CD4-positive, alpha-beta T cell treated with Interleukin-1 beta for 1 hour (primary cell): ENCODE measurements at regions not wholly inside any gene's neighbourhood (a gene's known extent, or its start where the extent isn't known, plus 50 kb on each side); places are given as distances from the start of the nearest gene placed in this dataset.

Experiments used
- DNase-seq, 2 donors: peaks; one replicate each; pipeline ENCODE4 v3.0.0-alpha.2; 2020 to 2022

- DNase-seq: no peak
These were observed 882.8 kb upstream of the SOX9 start for GRCh38 chr17:71237903-71238538.

DNA sequence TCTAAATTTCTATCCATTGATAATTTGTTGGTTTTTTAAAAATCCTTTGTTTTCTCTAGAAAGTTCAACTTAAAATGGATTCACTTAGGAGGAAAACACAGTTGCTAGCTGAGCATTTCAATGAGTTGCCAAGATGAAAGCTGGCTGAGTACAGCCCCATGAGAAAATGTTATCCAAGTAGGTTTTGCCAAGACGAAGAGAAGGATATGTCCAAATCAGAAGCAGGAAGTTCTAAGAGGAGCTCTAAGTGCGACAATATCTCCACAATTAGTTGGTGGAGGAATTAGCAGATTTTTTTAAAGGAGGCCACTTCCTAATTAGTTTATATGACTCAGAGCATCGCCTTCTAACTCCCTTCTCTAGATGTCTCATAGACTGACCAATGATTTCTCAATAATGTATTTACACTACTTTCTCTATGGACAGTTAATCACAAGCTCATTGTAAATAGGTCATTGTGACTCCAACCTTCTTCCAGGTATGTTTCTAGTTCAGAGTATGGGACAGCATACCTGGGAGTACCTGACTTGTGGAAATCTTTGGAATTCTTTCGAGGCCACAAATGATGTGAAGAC, 873.3 kb upstream of the SOX9 start:
- DNase-seq: no peak

- no peak for DNase-seq
These were observed 869.5 kb upstream of the SOX9 start for GRCh38 chr17:71251276-71251675.

- no peak for DNase-seq
These were observed 868.9 kb upstream of the SOX9 start for GRCh38 chr17:71251951-71252350.

DNA sequence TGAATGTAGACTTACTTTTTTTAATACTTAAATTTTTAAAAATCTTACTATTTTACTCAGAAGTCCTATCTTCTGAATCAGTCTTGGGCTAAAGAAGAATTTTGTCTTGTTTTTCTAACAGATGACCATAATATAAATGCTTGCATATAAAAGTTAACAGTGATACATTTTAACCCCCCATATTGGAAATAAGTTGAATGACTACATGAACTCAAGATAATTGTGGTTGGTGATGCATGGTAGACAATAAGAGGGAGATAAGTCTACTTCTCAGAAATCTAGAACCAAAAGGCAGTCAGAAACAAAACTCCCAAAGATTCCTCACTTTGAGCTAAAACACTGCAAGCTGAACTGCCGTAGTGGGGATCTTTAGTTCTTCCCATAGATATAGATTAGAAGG, 868.4 kb upstream of the SOX9 start:
- DNase-seq: no peak

DNA sequence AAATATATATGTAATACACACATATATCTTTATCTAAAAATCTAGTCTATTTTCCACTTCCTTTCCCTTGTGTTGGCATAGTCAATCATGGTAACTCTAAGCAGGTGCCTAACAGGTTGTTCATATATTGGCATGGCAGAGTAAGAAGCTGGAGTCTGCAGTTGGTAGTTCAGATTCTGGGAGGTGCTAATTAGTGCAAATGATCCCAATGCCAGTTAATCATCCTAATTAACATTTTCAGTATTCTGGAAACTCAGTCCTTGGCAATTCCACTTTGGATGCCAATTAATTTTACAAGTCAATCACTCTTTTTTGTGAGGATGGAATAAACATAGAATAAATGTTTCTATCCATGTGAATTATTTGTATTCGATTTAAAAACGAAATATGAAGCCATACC, 863.7 kb upstream of the SOX9 start:
- no peak for DNase-seq

DNA sequence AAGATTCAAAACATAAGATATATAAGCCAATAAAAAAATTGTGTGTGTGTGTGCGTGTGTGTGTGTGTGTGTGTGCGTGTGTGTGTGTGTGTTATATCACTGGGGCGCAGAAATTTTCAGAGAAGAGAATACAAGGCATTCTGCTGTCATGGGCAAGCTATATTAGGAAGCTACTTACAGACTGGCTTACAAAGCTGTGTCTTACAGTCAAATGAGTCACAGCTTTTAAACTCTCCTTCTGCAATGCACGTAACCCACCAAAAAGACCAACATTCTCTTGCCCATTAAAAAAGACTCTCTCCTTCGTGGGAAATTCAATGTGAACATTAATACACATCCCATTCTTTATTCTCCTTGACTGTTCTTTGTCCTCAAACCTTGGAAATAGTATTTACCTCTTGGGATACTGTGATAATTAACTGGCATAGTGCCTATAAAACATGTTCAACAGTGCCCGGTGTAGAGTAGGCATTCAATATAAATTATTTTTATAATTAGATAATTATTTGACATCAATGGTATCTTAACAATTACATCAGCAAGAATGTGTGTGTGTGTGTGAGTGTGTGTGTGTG, 860.4 kb upstream of the SOX9 start:
- DNase-seq: no peak

DNA sequence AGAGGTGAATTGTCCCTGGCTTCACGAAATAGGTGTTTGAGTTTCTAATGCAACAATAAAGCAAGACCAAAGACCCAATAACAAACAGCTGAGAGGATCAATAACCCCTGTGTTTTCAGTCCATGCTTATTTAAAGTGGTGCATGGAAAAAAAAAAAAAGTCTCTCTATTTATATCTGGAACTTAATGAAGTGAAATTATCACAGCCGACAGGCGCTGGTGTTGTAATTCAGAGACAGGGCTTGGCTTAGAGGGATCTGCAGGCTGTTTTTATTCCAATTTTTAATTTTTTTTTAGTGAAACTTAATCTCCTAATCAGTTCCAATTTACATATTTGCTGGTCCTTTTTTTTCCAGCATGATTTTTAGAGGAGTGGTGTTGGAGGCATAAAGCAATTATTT, 858.2 kb upstream of the SOX9 start:
- no peak for DNase-seq

DNA sequence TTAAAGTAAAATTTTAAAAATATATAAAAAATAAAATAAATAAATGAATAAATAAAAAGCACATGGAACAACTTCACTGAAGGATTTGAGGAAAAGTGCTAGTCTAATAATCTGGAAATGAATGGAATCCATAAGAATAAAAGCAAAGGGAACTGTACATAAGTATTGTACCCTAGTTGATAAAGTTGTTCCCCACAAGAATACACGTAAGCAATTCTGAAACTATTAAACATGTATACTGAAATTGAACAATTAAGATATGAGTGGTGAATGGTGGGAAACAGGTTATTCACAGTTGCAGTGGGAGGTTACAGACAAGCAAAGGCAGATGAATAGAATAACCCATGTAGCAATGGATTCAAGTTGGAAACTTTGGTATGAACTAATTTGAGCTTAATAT, 853.2 kb upstream of the SOX9 start:
- DNase-seq: no peak

DNA sequence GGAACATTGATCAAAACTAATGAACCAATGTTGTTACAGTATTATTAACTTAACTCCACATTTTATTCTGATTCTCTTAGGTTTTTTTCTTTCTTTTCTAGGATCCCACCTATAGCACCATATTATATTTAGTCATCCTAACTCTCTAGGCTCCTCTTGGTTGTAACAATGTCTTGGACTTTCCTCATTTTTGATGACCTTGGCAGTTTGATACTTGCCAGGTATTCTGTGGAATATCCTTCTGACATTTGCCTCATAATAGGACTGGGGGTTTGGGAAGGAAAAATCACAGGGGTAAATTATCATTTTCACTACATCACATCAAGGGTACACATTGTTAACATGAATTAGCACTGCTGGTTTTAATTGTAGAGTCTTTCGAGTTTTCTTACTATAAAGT, 851.6 kb upstream of the SOX9 start:
- no peak for DNase-seq

GRCh38 chr17:71273441-71273840, 847.4 kb upstream of the SOX9 start:
- DNase-seq: no peak

- DNase-seq: no peak
These were observed 844.7 kb upstream of the SOX9 start for GRCh38 chr17:71276079-71276478.

- DNase-seq: no peak
These were observed 837.3 kb upstream of the SOX9 start for GRCh38 chr17:71283486-71283885.

GRCh38 chr17:71284032-71284755, 836.6 kb upstream of the SOX9 start:
- no peak for DNase-seq

GRCh38 chr17:71286625-71287024, 834.2 kb upstream of the SOX9 start:
- DNase-seq: no peak

GRCh38 chr17:71287071-71287823, 833.6 kb upstream of the SOX9 start:
- DNase-seq: no peak

GRCh38 chr17:71292006-71292405, 828.8 kb upstream of the SOX9 start:
- DNase-seq: no peak

- DNase-seq: no peak
These were observed 824.8 kb upstream of the SOX9 start for GRCh38 chr17:71296005-71296404.

DNA sequence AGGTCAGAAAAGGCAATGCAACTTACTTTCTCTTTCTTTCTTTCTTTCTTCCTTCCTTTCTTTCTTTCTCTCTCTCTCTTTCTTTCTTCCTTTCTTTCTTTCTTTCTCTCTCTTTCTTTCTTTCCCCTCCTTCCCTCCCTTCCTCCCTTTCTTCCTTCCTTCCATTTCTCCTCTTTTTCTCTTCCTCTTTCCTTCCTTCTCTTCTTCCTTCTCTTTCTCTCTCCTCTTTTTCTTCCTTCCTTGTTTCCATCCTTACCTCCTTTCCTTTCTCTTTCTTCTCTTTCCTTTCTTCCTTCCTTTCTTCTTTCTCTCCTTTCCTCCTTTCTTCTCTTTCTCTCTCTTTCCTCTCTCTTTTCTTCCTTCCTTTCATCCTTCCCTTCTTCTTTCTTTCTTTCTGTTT, 819.8 kb upstream of the SOX9 start:
- DNase-seq: no peak

- DNase-seq: no peak
These were observed 817.9 kb upstream of the SOX9 start for GRCh38 chr17:71302721-71303549.

DNA sequence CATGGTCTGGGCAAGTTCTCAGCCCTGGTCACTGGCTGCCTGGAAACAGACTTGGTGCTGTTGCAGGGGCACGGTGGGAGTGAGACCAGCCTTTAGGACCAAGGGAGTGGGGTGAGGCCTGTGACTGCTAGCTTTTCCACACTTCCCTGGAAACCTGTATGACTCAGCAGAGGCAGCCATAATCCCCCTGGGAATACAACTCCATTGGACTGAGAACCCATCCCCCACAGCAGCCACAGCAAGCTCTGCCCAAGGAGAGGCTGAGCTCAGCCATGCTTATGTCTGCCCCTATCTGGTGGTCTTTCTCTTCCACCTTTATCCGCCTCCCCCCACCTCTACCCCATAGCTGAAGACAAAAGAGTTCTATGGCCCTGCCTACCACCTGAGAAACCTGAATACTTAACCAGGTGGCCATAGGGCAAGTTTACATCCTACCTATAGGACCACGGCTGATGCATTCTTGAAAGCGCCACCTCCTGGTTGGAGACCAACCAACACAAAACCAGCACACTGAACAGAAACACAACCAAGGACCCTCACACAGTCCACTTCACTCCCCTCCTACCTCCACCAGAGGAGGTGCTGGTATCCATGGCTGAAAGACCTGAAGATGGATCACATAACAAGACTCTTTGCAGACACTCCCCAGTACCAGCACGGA, 816.2 kb upstream of the SOX9 start:
- no peak for DNase-seq

- no peak for DNase-seq
These were observed 807.0 kb upstream of the SOX9 start for GRCh38 chr17:71313866-71314265.
